H1 (cell line): ENCODE measurements at regions not wholly inside any gene's neighbourhood (a gene's known extent, or its start where the extent isn't known, plus 50 kb on each side); places are given as distances from the start of the nearest gene placed in this dataset.

ENCODE experiments used
- ASH2L ChIP-seq: fragments of 200-600, 300-600 bp; sonication (generic); IDR thresholded peaks from one replicate; pipeline ENCODE4 v1.7.1; 2017; ENCODE audit warnings: low read length
- BACH1 ChIP-seq: IDR thresholded peaks from 2 replicates; pipeline ENCODE4 v1.6.1; 2012; ENCODE audit warnings: low read length, improper control_type of control experiment
- BRCA1 ChIP-seq: IDR thresholded peaks from 2 replicates; pipeline ENCODE4 v1.6.1; 2012; ENCODE audit warnings: low read depth, low read length, improper control_type of control experiment
- CEBPB ChIP-seq: IDR thresholded peaks from 2 replicates; pipeline ENCODE4 v1.6.1; 2012; ENCODE audit warnings: low read depth, low read length
- CHD7 ChIP-seq: fragments of 300-600 bp; sonication (generic); IDR thresholded peaks from 2 replicates; pipeline ENCODE4 v1.7.1; 2012; ENCODE audit warnings: low read length, moderate library complexity, mild to moderate bottlenecking, inconsistent platforms; ENCODE audit not compliant: insufficient replicate concordance
- CTCF ChIP-seq, 3 experiments: IDR thresholded peaks; 1 replicate in 2 of 3; 2 replicates in 1 of 3; pipeline versions ENCODE4 v1.5.1 to v1.6.1; 2011; ENCODE audit warnings: low read length in 3 of 3, mild to moderate bottlenecking in 3 of 3, inconsistent platforms in 2 of 3, low read depth in 1 of 3, moderate library complexity in 1 of 3; ENCODE audit not compliant: insufficient read depth in 1 of 3; ENCODE audit errors: control extremely low read depth in 1 of 3
- GTF2F1 ChIP-seq: IDR thresholded peaks from 2 replicates; pipeline ENCODE4 v1.6.1; 2012; ENCODE audit warnings: low read depth, low read length, improper control_type of control experiment, borderline replicate concordance
- TCF12 ChIP-seq: IDR thresholded peaks from 2 replicates; pipeline ENCODE4 v1.6.1; 2011; ENCODE audit warnings: low read depth, mild to moderate bottlenecking, low read length

GRCh38 chr4:36601864-36602495 lies 320.6 kb downstream of the DTHD1 start (continued):
- TF ChIP-seq CHD7 (no peak), GTF2F1 (no peak), BACH1 (no peak), ASH2L (no peak), BRCA1 (no peak), CTCF (IDR thresholded peaks at IDR 0.05; ENCODE audit: control extremely low read depth in 1 of 3, insufficient read depth in 1 of 3, low read depth in 1 of 3, low read length in 3 of 3) (no peak), TCF12 (no peak), CEBPB (no peak)
- TF ChIP-seq, all 59 proteins: peak for 0
